ENCODE measurements at regions not wholly inside any gene's neighbourhood (a gene's known extent, or its start where the extent isn't known, plus 50 kb on each side); places are given as distances from the start of the nearest gene placed in this dataset.
A peak's percentile ranks its signal among the peaks of the same experiment; 100 is the strongest.

DNA sequence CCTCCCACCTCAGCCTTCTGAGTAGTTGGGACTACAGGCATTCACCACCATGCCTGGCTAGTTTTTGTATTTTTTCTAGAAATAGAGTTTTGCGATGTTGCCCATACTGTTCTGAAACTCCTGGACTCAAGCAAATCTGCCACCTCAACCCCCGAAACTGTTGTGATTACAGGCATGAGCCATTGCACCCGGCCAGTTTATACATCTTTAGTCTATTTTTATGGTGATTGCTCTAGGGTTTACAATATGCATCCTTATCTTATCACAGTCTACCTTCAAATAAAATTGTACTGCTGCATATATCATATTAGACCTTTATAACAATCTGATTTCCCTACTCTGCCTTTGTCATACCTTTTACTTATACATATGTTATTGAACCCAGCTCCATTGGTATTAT is 56.9 kb downstream of the SOWAHB start:
- DNase-seq (ENCODE audit: low spot score): no peak

DNA sequence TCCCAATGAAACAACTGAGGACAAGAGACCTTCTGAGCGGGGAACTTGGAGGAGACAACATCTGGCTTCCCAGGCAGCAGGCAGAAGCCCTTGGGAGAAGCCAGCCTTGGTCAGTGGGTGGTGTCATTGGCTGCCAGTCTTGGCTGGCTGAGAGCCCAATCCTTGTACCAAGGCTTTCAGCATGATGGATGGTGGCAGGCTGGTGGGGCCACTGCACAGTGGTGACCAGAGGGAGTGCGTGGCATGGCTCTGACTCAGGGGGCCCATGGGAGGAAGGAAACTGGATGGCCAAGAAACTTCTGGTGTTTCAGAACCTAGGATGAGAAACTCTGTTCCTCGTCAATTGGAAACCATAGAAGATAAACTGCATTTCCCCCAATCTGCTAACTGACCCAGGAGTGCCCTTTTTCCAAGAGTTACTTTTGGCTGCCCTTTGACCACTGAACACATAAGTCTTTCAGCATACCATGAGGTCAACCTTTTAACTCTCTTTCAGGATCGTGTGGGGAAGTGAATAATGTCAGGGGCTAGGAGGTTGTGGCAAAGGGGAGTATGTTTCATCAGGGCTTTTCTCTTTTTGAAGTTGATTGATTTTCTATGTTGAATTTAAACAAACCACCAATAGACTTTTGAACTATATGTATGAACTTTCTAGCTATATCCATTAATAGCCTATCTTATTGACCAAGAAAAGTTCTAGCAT is 60.9 kb downstream of the SOWAHB start:
- peak; percentile 15 for DNase-seq (ENCODE audit: low spot score)
